Keratinocyte (primary cell): ENCODE measurements at regions not wholly inside any gene's neighbourhood (a gene's known extent, or its start where the extent isn't known, plus 50 kb on each side); places are given as distances from the start of the nearest gene placed in this dataset.

Source experiments
- DNase-seq: peaks from one replicate; pipeline ENCODE4 v3.0.0-alpha.2; 2011; ENCODE audit warnings: low read depth, missing footprints, low spot score
- FAIRE-seq: peaks from 2 replicates; lab custom pipeline; 2011; peaks lifted over from hg19 to GRCh38; lab: Jason Lieb, UNC
- H2AFZ ChIP-seq: 2 replicates; pipeline ENCODE4 v1.6.0; 2012; ENCODE audit warnings: low read length, control low read depth, inconsistent platforms; ENCODE audit not compliant: control insufficient read depth
- H3K27ac ChIP-seq: 2 replicates; pipeline ENCODE4 v1.5.1; 2011; ENCODE audit warnings: low read length; ENCODE audit not compliant: control insufficient read depth, insufficient read depth
- H3K27me3 ChIP-seq: 3 replicates; pipeline ENCODE4 v1.6.0; 2011; ENCODE audit warnings: low read length; ENCODE audit not compliant: control insufficient read depth, insufficient read depth; ENCODE audit errors: extremely low read depth
- H3K36me3 ChIP-seq, 2 experiments: 2 replicates in 1 of 2; 3 replicates in 1 of 2; pipeline ENCODE4 v1.5.1; 2011; ENCODE audit warnings: low read length in 2 of 2, mild to moderate bottlenecking in 1 of 2; ENCODE audit not compliant: control insufficient read depth in 2 of 2, insufficient read depth in 2 of 2; ENCODE audit errors: extremely low read depth in 1 of 2
- H3K4me1 ChIP-seq: 3 replicates; pipeline ENCODE4 v1.5.1; 2011; ENCODE audit warnings: low read length; ENCODE audit not compliant: control insufficient read depth, insufficient read depth; ENCODE audit errors: extremely low read depth
- H3K4me2 ChIP-seq: 3 replicates; pipeline ENCODE4 v1.6.0; 2011; ENCODE audit warnings: low read depth, low read length; ENCODE audit not compliant: control insufficient read depth, insufficient read depth; ENCODE audit errors: extremely low read depth
- H3K4me3 ChIP-seq, 3 experiments: fragments of 200-600 bp in 1 of 3; sonication (generic) in 1 of 3; 2 replicates in 2 of 3; 3 replicates in 1 of 3; pipeline ENCODE4 v1.5.1; 2011 to 2016; ENCODE audit warnings: low read length in 3 of 3, mild to moderate bottlenecking in 3 of 3, control low read depth in 2 of 3, inconsistent platforms in 1 of 3, low read depth in 1 of 3, mixed read lengths in 1 of 3, mixed run types in 1 of 3, moderate library complexity in 1 of 3; ENCODE audit not compliant: control insufficient read depth in 2 of 3, insufficient read depth in 2 of 3; ENCODE audit errors: extremely low read depth in 1 of 3
- H3K79me2 ChIP-seq: 2 replicates; pipeline ENCODE4 v1.6.0; 2012; ENCODE audit warnings: low read length; ENCODE audit not compliant: control insufficient read depth, insufficient read depth
- H3K9ac ChIP-seq: 3 replicates; pipeline ENCODE4 v1.6.0; 2011; ENCODE audit warnings: low read length; ENCODE audit not compliant: control insufficient read depth, insufficient read depth; ENCODE audit errors: extremely low read depth
- H3K9me1 ChIP-seq: 3 replicates; pipeline ENCODE4 v1.6.0; 2011; ENCODE audit warnings: low read length; ENCODE audit not compliant: control insufficient read depth, insufficient read depth; ENCODE audit errors: extremely low read depth
- H3K9me3 ChIP-seq: 2 replicates; pipeline ENCODE4 v1.5.1; 2012; ENCODE audit warnings: low read depth, low read length; ENCODE audit not compliant: control insufficient read depth
- H4K20me1 ChIP-seq: 3 replicates; pipeline ENCODE4 v1.6.0; 2011; ENCODE audit warnings: low read length; ENCODE audit not compliant: control insufficient read depth, insufficient read depth; ENCODE audit errors: extremely low read depth
- CTCF ChIP-seq, 3 experiments: IDR thresholded peaks in 1 of 3; conservative IDR thresholded peaks in 1 of 3; optimal IDR thresholded peaks in 1 of 3; 2 replicates in 2 of 3; 3 replicates in 1 of 3; pipeline versions ENCODE3 to v1.5.1; 2011; ENCODE audit warnings: low read length in 3 of 3, mild to moderate bottlenecking in 3 of 3, moderate library complexity in 2 of 3, control low read depth in 1 of 3, inconsistent platforms in 1 of 3; ENCODE audit not compliant: insufficient read depth in 2 of 3; ENCODE audit errors: extremely low read depth in 1 of 3
- EZH2 ChIP-seq: IDR thresholded peaks from one replicate; pipeline ENCODE4 v1.6.1; 2012; ENCODE audit warnings: inconsistent platforms, mild to moderate bottlenecking, low read length, moderate library complexity
- dilution Hi-C: fragments of 300-500 bp; cut with MboI; formaldehyde crosslinking; loops from one replicate; pipeline ENCODE4 v1.7.0; 2020; ENCODE audit warnings: low sequenced_read_pairs; ENCODE audit not compliant: extremely low pct_ligation_motif_present

GRCh38 chr1:80994038-80994437 is 806.7 kb upstream of the ADGRL2 start:
- no peak for FAIRE-seq
- Histone ChIP-seq H3K4me3 (no peak overlapping the region), H3K27ac (no peak overlapping the region), H4K20me1 (no peaks in the 10 kb centered on the region), H3K9ac (no peak overlapping the region), H3K9me3 (no peaks in the 10 kb centered on the region), H3K79me2 (no peaks in the 10 kb centered on the region), H3K9me1 (no peaks in the 10 kb centered on the region), H3K27me3 (no peaks in the 10 kb centered on the region), H3K36me3 (no peaks in the 10 kb centered on the region), H2AFZ (no peak overlapping the region), H3K4me1 (no peaks in the 10 kb centered on the region), H3K4me2 (no peak overlapping the region)
- TF ChIP-seq EZH2: no peak
- TF ChIP-seq CTCF (optimal IDR thresholded peaks at IDR 0.05 in 1 of 3, IDR thresholded peaks at IDR 0.05 in 1 of 3, conservative IDR thresholded peaks at IDR 0.05 in 1 of 3; ENCODE audit: extremely low read depth in 1 of 3, insufficient read depth in 2 of 3, low read length in 3 of 3): no peak
- no peak for DNase-seq
- dilution Hi-C loops: no loop called here

DNA sequence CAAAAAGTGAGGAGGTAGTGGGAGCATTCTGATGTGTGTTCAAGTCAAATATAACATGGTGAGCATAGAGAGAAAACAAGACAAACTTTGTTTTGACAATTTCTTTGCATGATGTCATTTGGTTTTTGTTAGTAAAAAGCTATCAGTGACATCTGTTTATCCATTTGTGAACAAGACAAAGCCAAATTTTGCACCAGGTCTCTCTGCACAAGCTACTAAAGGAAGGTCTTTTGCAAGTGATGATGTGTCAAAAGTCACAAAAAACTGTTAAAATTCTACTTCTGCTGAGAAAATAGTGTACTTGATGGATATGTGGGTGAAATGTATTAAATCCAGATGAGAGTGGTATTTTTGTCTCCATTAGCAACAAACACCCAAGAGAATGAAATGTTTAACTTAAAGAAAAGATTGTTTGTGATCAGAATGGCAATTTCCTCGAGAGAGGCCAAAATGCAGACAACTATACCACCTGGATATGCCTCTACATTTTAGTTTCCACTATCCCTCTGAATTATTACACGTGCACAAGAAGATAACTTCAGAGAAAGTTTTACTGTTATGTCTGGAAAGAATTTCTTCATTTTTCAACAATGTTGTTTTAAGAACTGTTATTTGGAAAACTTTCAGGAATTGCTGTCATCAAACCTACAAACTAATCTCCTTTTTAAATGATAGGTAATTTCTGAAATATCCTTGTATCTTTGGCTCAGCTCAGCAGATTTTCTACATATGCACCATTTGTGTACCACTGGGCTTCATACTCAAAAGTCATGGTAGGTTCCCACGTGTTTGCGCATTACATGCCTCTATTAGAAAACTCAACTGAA is 807.4 kb upstream of the ADGRL2 start:
- Histone ChIP-seq H3K79me2 (no peaks in the 10 kb centered on the region), H2AFZ (no peak overlapping the region), H3K9ac (no peak overlapping the region), H3K4me3 (no peak overlapping the region), H3K36me3 (no peaks in the 10 kb centered on the region), H3K27me3 (no peaks in the 10 kb centered on the region), H4K20me1 (no peaks in the 10 kb centered on the region), H3K9me3 (no peaks in the 10 kb centered on the region), H3K27ac (no peak overlapping the region), H3K4me1 (no peaks in the 10 kb centered on the region), H3K4me2 (no peak overlapping the region), H3K9me1 (no peaks in the 10 kb centered on the region)
- FAIRE-seq: no peak
- dilution Hi-C loops: no loop called here
- DNase-seq: no peak
- TF ChIP-seq CTCF (optimal IDR thresholded peaks at IDR 0.05 in 1 of 3, IDR thresholded peaks at IDR 0.05 in 1 of 3, conservative IDR thresholded peaks at IDR 0.05 in 1 of 3; ENCODE audit: extremely low read depth in 1 of 3, insufficient read depth in 2 of 3, low read length in 3 of 3) (no peak), EZH2 (no peak)
